ENCODE measurements at regions not wholly inside any gene's neighbourhood (a gene's known extent, or its start where the extent isn't known, plus 50 kb on each side); places are given as distances from the start of the nearest gene placed in this dataset.

DNA sequence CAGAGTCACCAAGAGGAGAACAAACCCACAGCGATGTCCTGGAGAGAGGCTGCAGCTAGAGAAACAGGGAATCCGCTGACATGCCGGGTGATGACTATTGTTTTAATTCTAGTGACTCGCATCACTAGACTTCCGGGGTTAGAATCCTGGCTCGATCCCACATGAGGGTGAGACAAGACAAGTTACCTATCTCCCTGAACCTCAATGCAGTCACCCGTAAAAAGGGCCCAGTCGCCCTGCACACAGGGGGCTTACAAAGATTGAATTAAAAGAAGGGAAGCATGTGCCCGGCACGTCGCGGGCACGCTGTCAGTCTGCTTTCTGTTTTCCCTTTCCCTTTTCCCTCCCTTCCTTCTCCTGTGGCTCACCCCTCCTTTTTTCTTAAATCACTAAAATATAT, 212.9 kb upstream of the FOXF1 start:
- H3K4me1 ChIP-seq: peaks cover 5% of the 10 kb centered on the region; the same call in 1 of the 2 replicates

GRCh38 chr16:86297866-86298757, 212.2 kb upstream of the FOXF1 start:
- Histone ChIP-seq H3K36me3 (no peaks in the 10 kb centered on the region), H3K27ac (no peak overlapping the region), H3K27me3 (no peaks in the 10 kb centered on the region), H3K4me1 (peaks cover 5% of the 10 kb centered on the region; the same call in 1 of the 2 replicates), H3K4me3 (peak overlapping the region; percentile 12; the same call in 1 of the 2 replicates), H3K9me3 (replicated peaks) (no peaks in the 10 kb centered on the region)
- DNase-seq: no peak

More for the DNA sequence above, 212.9 kb upstream of the FOXF1 start:
- no peak for DNase-seq
- Histone ChIP-seq H3K4me3 (no peak overlapping the region), H3K27me3 (no peaks in the 10 kb centered on the region), H3K36me3 (no peaks in the 10 kb centered on the region), H3K27ac (no peak overlapping the region), H3K9me3 (replicated peaks) (no peaks in the 10 kb centered on the region)

GRCh38 chr16:86298758-86299134, 211.6 kb upstream of the FOXF1 start:
- no peaks in the 10 kb centered on the region for H3K9me3 ChIP-seq (replicated peaks)
- no peak overlapping the region for H3K27ac ChIP-seq
- peak overlapping the region; percentile 12; the same call in 1 of the 2 replicates for H3K4me3 ChIP-seq
- H3K4me1 ChIP-seq: peaks cover 3% of the 10 kb centered on the region; the same call in 1 of the 2 replicates
- DNase-seq: no peak
- no peaks in the 10 kb centered on the region for H3K36me3 ChIP-seq
- H3K27me3 ChIP-seq: no peaks in the 10 kb centered on the region

DNA sequence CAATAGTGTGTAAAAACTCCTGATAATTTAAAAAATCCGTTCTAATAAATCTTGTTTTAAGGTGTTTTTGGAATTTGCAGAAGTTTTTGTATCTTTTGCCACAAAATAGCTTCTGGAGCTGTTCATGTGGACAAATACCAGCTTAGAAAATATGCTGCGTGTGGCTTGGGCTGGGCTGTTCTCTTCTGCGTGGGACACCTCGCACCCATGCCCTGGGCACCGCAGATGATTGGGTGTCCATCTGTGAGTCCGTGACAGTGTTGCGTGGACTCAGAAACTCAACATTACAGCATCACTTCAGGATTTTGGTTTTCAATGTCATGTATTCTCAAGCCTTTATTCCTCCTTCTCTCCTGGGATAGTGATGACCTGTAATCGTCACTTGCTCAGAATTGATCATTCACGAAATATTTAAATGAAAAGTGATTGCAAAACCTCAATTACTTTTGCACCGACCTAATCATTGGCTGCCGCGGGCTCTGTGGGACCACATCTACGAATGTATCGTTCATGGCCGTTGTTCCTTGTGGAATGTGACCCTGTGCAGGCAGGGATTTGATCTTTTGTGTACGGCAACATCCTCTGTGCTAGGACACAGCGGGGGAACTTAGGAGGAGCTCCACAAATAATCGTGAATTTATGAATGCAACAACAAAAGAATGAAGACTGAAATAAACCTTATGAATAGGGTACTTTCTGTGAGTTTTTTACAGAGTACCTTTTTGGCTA, 210.3 kb upstream of the FOXF1 start:
- no peaks in the 10 kb centered on the region for H3K4me1 ChIP-seq
- H3K27ac ChIP-seq: no peak overlapping the region; the same call in 1 of the 2 replicates
- no peak for DNase-seq
- no peaks in the 10 kb centered on the region for H3K9me3 ChIP-seq (replicated peaks)
- H3K36me3 ChIP-seq: no peaks in the 10 kb centered on the region
- peak overlapping the region; percentile 55; the same call in 1 of the 2 replicates for H3K4me3 ChIP-seq
- no peaks in the 10 kb centered on the region for H3K27me3 ChIP-seq

DNA sequence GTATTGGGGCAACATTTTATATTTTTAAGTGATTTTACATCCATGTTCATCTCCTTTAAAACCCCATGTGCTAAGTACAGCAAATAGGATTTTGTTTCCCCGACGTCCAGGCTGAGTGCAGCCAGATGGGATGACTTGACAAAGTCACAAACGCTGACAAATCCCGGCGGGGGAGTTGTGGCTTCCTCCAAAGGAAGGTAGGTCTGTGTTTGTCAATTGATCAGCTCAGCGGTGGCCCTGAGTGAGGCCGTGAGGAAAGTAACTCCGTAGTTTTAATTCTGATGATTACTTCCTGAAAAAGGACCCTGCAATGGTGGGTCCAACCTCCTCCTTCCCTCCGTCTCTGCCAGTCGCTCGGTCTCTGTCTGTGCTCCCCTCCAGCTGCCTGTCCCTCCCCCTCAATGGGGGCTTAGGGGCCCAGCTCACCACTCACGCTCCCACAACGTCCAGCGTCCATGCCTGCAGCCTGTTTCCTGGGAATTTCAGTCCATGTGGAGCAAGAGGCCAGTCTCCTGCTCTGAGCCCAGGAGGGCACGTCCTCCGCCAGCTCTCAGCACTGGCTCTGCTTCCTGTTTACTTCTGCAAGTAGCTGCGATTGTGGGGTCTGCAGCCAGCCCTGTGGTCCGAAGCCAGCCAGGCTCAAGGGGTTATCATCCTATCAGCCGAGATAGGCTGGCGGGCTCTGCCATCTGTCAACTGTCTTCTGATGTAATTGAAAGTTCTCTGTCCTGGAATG, 209.4 kb upstream of the FOXF1 start:
- Histone ChIP-seq H3K27me3 (no peaks in the 10 kb centered on the region), H3K4me1 (no peaks in the 10 kb centered on the region), H3K27ac (peak overlapping the region; percentile 68; the same call in 1 of the 2 replicates), H3K4me3 (peak overlapping the region; percentile 55), H3K9me3 (replicated peaks) (no peaks in the 10 kb centered on the region), H3K36me3 (no peaks in the 10 kb centered on the region)
- DNase-seq: peak; percentile 63 to 66

DNA sequence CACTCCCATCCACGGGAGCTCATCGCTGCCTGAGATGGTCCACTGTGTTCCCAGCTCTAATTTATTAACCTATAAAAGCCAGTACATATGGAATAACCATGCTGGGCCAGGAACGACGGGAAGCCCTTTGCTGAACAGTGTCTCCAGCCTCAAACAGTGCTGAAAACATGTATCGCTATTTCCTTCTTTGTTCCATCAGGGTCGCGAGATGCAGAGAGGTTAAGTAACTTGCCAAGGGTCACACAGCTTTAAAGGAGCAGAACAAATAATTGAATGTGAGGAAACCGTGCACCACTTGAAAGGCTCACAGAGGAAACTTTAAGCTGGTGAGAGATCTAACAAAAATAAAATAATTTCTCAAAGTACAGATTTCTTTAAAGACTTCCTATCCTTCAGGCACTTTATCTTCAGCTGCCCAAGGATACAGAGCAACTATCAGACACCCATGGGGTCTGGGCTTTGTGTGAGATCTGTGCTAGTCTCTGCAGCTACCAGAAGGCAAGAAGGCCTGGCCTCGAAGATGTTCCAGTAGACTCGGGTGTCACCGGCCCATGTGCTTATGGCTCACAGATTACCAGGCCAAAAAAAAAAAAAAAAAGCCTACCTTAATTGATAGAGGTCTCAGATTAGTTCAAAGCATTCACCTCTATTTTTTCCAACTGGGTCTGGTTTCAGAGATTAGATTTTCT, 207.8 kb upstream of the FOXF1 start:
- Histone ChIP-seq H3K4me1 (no peaks in the 10 kb centered on the region), H3K9me3 (replicated peaks) (no peaks in the 10 kb centered on the region), H3K27me3 (no peaks in the 10 kb centered on the region), H3K27ac (no peak overlapping the region), H3K4me3 (no peak overlapping the region), H3K36me3 (no peaks in the 10 kb centered on the region)
- no peak for DNase-seq

GRCh38 chr16:86303787-86304678, 206.3 kb upstream of the FOXF1 start:
- Histone ChIP-seq H3K27me3 (no peaks in the 10 kb centered on the region), H3K27ac (no peak overlapping the region), H3K4me3 (no peak overlapping the region), H3K9me3 (replicated peaks) (no peaks in the 10 kb centered on the region), H3K4me1 (no peaks in the 10 kb centered on the region), H3K36me3 (no peaks in the 10 kb centered on the region)
- DNase-seq: no peak

GRCh38 chr16:86304868-86305267, 205.5 kb upstream of the FOXF1 start:
- Histone ChIP-seq H3K4me1 (no peaks in the 10 kb centered on the region), H3K27ac (no peak overlapping the region), H3K9me3 (replicated peaks) (no peaks in the 10 kb centered on the region), H3K36me3 (no peaks in the 10 kb centered on the region), H3K27me3 (no peaks in the 10 kb centered on the region), H3K4me3 (no peak overlapping the region)
- no peak for DNase-seq

DNA sequence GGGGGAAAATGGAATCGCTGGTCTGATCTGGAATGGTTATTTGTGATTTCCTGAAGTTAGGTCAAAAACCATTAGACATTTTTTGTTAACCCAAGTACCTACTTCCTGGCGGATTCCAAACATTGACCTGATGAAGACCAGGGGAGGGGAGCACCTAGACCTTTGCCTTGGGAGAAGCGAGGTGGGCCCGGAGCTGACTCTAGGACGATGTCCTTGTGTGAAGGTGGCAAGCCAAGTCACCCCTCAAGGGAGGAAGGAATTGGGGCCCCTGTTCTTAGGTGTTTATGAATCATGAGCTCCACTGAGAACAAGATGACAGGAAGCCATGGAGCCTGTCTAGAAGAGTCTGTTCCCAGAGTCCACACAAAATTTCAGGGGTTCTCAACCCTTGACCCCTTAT, 204.9 kb upstream of the FOXF1 start:
- no peak overlapping the region for H3K27ac ChIP-seq
- no peaks in the 10 kb centered on the region for H3K36me3 ChIP-seq
- H3K4me1 ChIP-seq: no peaks in the 10 kb centered on the region
- H3K4me3 ChIP-seq: no peak overlapping the region
- no peaks in the 10 kb centered on the region for H3K9me3 ChIP-seq (replicated peaks)
- no peaks in the 10 kb centered on the region for H3K27me3 ChIP-seq
- DNase-seq: no peak

- no peak for DNase-seq
- H3K4me3 ChIP-seq: no peak overlapping the region
- H3K9me3 ChIP-seq (replicated peaks): no peaks in the 10 kb centered on the region
- H3K4me1 ChIP-seq: no peaks in the 10 kb centered on the region
- no peaks in the 10 kb centered on the region for H3K27me3 ChIP-seq
- H3K27ac ChIP-seq: no peak overlapping the region
- no peaks in the 10 kb centered on the region for H3K36me3 ChIP-seq
Observed at GRCh38 chr16:86306011-86306644, 204.2 kb upstream of the FOXF1 start.

DNA sequence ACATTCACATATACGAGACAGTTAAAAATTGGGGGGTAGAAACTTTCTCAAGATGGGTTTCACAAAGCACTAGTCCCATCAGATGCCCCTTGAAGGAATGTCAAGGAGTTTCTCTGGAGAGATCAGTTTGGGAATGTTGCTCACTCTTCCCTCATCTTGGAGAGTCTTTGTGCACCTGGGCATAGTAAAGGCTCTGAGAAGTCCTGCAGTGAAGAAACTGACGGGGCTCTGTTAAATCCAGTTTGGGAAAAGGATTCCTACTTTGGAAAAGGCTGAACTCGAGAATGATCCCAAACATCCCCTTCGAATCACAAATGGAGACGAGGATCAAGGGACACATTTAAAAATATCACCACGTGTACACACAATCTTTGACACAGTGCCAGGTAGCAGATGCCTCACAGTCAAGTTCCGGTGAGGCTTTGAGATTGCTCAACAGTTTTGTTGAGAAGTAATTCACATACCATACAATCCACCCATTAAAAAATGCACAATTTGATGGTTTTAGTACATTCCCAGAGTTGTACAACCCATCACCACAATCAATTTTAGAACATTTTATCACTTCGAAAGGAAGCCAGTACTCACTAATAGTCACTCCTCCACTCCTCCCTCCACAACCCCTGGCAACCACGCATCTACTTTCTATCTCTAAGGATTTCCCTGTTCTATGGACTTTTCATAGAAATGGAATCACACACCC, 203.4 kb upstream of the FOXF1 start:
- Histone ChIP-seq H3K4me1 (no peaks in the 10 kb centered on the region), H3K27me3 (no peaks in the 10 kb centered on the region), H3K27ac (no peak overlapping the region), H3K4me3 (no peak overlapping the region), H3K9me3 (replicated peaks) (no peaks in the 10 kb centered on the region), H3K36me3 (no peaks in the 10 kb centered on the region)
- DNase-seq: no peak

DNA sequence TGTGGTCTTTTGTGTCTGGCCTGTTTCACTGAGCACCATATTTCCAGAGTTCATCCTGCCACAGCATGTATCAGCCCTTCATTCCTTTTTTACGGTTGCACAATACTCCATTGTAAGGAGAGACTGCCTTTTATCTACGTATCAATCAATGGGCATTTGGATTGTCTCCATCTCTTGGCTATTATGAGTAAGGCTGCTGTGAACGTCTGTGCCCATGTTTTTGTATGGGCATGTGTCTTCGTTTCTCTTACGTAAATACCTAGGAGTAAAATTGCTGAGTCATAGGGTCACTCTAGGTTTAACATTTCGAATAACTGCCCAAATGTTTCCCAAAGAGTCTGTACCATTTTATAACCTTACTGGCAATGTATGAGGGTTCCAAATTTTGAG, 202.8 kb upstream of the FOXF1 start:
- H3K27ac ChIP-seq: no peak overlapping the region
- H3K4me1 ChIP-seq: no peaks in the 10 kb centered on the region
- H3K36me3 ChIP-seq: no peaks in the 10 kb centered on the region
- DNase-seq: no peak
- no peaks in the 10 kb centered on the region for H3K27me3 ChIP-seq
- H3K9me3 ChIP-seq (replicated peaks): no peaks in the 10 kb centered on the region
- no peak overlapping the region for H3K4me3 ChIP-seq

DNA sequence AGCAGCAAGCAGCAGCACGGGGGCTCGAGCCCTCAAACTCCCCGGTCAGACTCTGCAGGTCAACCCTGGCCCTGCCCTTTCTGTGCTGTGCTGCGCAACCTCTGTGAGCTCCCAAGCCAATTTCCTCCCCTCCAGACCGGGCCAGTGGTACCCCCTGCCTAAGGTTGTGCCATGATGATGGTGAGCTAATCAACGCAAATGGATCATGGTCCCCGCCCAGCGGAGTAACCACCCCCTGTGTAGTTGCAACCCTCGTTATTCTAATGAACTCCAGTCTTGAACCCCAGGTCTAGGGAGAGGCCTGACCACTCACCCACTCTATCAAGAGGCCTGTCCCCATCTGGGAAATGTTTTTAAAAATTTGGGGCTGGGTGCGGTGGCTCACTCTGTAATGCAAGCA, 201.8 kb upstream of the FOXF1 start:
- no peak for DNase-seq
- Histone ChIP-seq H3K9me3 (replicated peaks) (no peaks in the 10 kb centered on the region), H3K27ac (no peak overlapping the region), H3K4me3 (no peak overlapping the region), H3K27me3 (no peaks in the 10 kb centered on the region), H3K36me3 (no peaks in the 10 kb centered on the region), H3K4me1 (no peaks in the 10 kb centered on the region)

All from SJCRH30 (cell line).